ENCODE measurements at regions not wholly inside any gene's neighbourhood (a gene's known extent, or its start where the extent isn't known, plus 50 kb on each side); places are given as distances from the start of the nearest gene placed in this dataset.

GRCh38 chr6:16849988-16850680, 88.9 kb upstream of the ATXN1 start:
- Histone ChIP-seq H3K27ac (ENCODE audit: low read length) (no peak overlapping the region), H3K36me3 (ENCODE audit: control insufficient read depth in 1 of 2, insufficient read depth in 2 of 2, low read length in 2 of 2) (no peaks in the 10 kb centered on the region), H3K27me3 (ENCODE audit: low read depth, low read length) (no peaks in the 10 kb centered on the region), H3K4me3 (ENCODE audit: low read depth in 1 of 2, low read length in 2 of 2) (no peak overlapping the region), H3K4me1 (ENCODE audit: control insufficient read depth in 1 of 2, insufficient read depth in 2 of 2, low read length in 2 of 2) (no peaks in the 10 kb centered on the region), H3K9me3 (ENCODE audit: control insufficient read depth in 1 of 2, low read length in 2 of 2) (no peaks in the 10 kb centered on the region)

GRCh38 chr6:16849280-16849987, 88.2 kb upstream of the ATXN1 start:
- no peak overlapping the region for H3K27ac ChIP-seq (ENCODE audit: low read length)
- H3K36me3 ChIP-seq (ENCODE audit: control insufficient read depth in 1 of 2, insufficient read depth in 2 of 2, low read length in 2 of 2), result no peaks in the 10 kb centered on the region
- H3K4me1 ChIP-seq (ENCODE audit: control insufficient read depth in 1 of 2, insufficient read depth in 2 of 2, low read length in 2 of 2), result no peaks in the 10 kb centered on the region
- no peak overlapping the region for H3K4me3 ChIP-seq (ENCODE audit: low read depth in 1 of 2, low read length in 2 of 2)
- no peaks in the 10 kb centered on the region for H3K27me3 ChIP-seq (ENCODE audit: low read depth, low read length)
- no peaks in the 10 kb centered on the region for H3K9me3 ChIP-seq (ENCODE audit: control insufficient read depth in 1 of 2, low read length in 2 of 2)

DNA sequence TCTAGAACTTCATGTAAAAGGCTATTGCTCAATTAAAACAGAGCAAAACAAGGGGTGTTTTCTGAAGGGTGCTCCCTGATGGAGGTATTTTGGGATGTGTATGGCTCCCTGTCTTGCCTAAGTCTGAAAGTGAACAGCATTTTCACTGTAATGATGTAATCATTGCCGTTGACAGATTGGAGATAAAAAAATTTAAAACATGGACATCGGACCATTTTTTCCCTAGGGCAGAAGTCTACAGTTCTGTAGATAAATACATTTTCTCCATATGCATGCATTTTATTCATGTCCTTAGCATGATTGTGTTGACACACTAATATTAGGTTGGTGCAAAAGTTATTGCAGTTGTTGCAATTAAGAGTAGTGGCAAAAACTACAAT, 85.1 kb upstream of the ATXN1 start:
- H3K36me3 ChIP-seq (ENCODE audit: control insufficient read depth in 1 of 2, insufficient read depth in 2 of 2, low read length in 2 of 2), result no peaks in the 10 kb centered on the region
- H3K27me3 ChIP-seq (ENCODE audit: low read depth, low read length), result no peaks in the 10 kb centered on the region
- no peak overlapping the region for H3K4me3 ChIP-seq (ENCODE audit: low read depth in 1 of 2, low read length in 2 of 2)
- H3K9me3 ChIP-seq (ENCODE audit: control insufficient read depth in 1 of 2, low read length in 2 of 2), result no peaks in the 10 kb centered on the region
- H3K4me1 ChIP-seq (ENCODE audit: control insufficient read depth in 1 of 2, insufficient read depth in 2 of 2, low read length in 2 of 2), result no peaks in the 10 kb centered on the region
- H3K27ac ChIP-seq (ENCODE audit: low read length), result no peak overlapping the region

GRCh38 chr6:16844183-16844582, 82.9 kb upstream of the ATXN1 start:
- H3K36me3 ChIP-seq (ENCODE audit: control insufficient read depth in 1 of 2, insufficient read depth in 2 of 2, low read length in 2 of 2), result no peaks in the 10 kb centered on the region
- no peak overlapping the region for H3K27ac ChIP-seq (ENCODE audit: low read length)
- H3K27me3 ChIP-seq (ENCODE audit: low read depth, low read length), result no peaks in the 10 kb centered on the region
- no peaks in the 10 kb centered on the region for H3K9me3 ChIP-seq (ENCODE audit: control insufficient read depth in 1 of 2, low read length in 2 of 2)
- no peak overlapping the region for H3K4me3 ChIP-seq (ENCODE audit: low read depth in 1 of 2, low read length in 2 of 2)
- H3K4me1 ChIP-seq (ENCODE audit: control insufficient read depth in 1 of 2, insufficient read depth in 2 of 2, low read length in 2 of 2), result no peaks in the 10 kb centered on the region

- Histone ChIP-seq H3K9me3 (ENCODE audit: control insufficient read depth in 1 of 2, low read length in 2 of 2) (no peaks in the 10 kb centered on the region), H3K36me3 (ENCODE audit: control insufficient read depth in 1 of 2, insufficient read depth in 2 of 2, low read length in 2 of 2) (no peaks in the 10 kb centered on the region), H3K27me3 (ENCODE audit: low read depth, low read length) (no peaks in the 10 kb centered on the region), H3K27ac (ENCODE audit: low read length) (no peak overlapping the region), H3K4me3 (ENCODE audit: low read depth in 1 of 2, low read length in 2 of 2) (no peak overlapping the region), H3K4me1 (ENCODE audit: control insufficient read depth in 1 of 2, insufficient read depth in 2 of 2, low read length in 2 of 2) (no peaks in the 10 kb centered on the region)
Measured at GRCh38 chr6:16842676-16843075, 81.4 kb upstream of the ATXN1 start.

DNA sequence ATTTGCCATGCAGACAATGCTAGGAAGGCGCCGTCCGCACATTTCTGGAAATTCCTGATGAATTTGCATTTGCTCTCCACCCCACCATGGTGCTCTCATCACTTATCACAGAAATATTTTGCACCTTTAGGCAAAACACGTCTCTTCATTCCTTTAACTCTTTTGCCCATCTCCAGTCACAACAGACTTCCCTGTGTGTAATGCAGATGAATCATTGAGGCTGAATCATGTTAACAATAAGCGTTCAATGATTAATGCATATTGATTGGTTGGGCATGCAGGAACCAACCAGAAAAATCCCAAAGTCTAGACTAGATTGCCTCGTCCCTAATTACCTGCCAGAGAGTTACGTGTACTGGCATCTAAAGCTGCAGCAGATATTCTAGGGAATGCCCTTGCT, 80.0 kb upstream of the ATXN1 start:
- Histone ChIP-seq H3K4me1 (ENCODE audit: control insufficient read depth in 1 of 2, insufficient read depth in 2 of 2, low read length in 2 of 2) (peaks cover under 1 to 3% of the 10 kb centered on the region in 2 donors), H3K36me3 (ENCODE audit: control insufficient read depth in 1 of 2, insufficient read depth in 2 of 2, low read length in 2 of 2) (no peaks in the 10 kb centered on the region), H3K27me3 (ENCODE audit: low read depth, low read length) (no peaks in the 10 kb centered on the region), H3K27ac (ENCODE audit: low read length) (no peak overlapping the region), H3K4me3 (ENCODE audit: low read depth in 1 of 2, low read length in 2 of 2) (no peak overlapping the region), H3K9me3 (ENCODE audit: control insufficient read depth in 1 of 2, low read length in 2 of 2) (no peaks in the 10 kb centered on the region)

DNA sequence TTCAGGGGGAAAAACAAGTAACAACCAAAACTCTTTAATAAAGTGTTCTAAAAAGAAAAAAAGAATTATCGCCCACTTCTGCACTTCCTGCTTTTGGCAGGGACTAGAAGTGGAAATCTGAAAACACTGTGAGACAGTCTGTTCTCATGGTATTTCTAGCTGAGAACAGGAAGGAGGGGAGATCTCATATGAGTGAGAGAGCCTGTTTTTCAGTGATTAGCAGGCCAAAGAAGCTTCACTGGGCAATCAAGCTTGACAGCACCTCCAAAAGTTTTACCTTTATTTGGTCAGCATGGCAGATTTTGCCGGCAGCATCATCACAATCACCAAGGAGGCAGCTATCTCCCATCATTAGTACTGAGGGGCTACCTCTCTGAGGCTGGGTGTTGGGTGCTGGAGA, 79.5 kb upstream of the ATXN1 start:
- Histone ChIP-seq H3K27ac (ENCODE audit: low read length) (no peak overlapping the region), H3K27me3 (ENCODE audit: low read depth, low read length) (no peaks in the 10 kb centered on the region), H3K4me3 (ENCODE audit: low read depth in 1 of 2, low read length in 2 of 2) (no peak overlapping the region), H3K4me1 (ENCODE audit: control insufficient read depth in 1 of 2, insufficient read depth in 2 of 2, low read length in 2 of 2) (peaks cover 4 to 8% of the 10 kb centered on the region in 2 donors), H3K9me3 (ENCODE audit: control insufficient read depth in 1 of 2, low read length in 2 of 2) (no peaks in the 10 kb centered on the region), H3K36me3 (ENCODE audit: control insufficient read depth in 1 of 2, insufficient read depth in 2 of 2, low read length in 2 of 2) (no peaks in the 10 kb centered on the region)

GRCh38 chr6:16840291-16840690, 79.0 kb upstream of the ATXN1 start:
- Histone ChIP-seq H3K4me3 (ENCODE audit: low read depth in 1 of 2, low read length in 2 of 2) (no peak overlapping the region), H3K27me3 (ENCODE audit: low read depth, low read length) (no peaks in the 10 kb centered on the region), H3K4me1 (ENCODE audit: control insufficient read depth in 1 of 2, insufficient read depth in 2 of 2, low read length in 2 of 2) (peaks cover 4 to 9% of the 10 kb centered on the region in 2 donors), H3K36me3 (ENCODE audit: control insufficient read depth in 1 of 2, insufficient read depth in 2 of 2, low read length in 2 of 2) (no peaks in the 10 kb centered on the region), H3K9me3 (ENCODE audit: control insufficient read depth in 1 of 2, low read length in 2 of 2) (no peaks in the 10 kb centered on the region), H3K27ac (ENCODE audit: low read length) (no peak overlapping the region)

DNA sequence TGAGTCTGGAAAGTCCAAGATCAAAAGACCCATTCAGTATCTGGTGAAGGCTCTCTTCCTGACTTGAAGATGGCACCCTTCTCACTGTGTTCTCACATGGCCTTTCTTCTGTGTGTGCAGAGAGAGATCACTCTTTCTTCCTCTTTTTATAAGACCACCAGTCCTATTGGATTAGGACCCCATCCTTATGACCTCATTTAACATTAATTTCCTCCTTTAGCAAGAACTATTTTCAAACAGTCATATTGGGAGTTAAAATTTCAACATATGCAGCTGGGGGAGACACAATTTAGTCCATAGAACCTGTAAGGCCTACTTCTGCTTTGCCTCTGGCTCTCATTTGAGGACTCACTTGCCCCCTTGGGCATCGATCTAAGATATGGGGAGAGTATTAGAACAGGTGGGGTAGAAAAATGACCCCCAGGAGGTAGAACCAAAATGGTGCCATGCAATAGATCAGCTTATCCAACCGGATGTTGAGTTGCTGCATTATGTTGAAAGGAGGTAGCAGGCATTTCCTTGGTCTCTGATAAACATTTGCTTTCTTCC, 78.4 kb upstream of the ATXN1 start:
- H3K27me3 ChIP-seq (ENCODE audit: low read depth, low read length), result no peaks in the 10 kb centered on the region
- no peak overlapping the region for H3K4me3 ChIP-seq (ENCODE audit: low read depth in 1 of 2, low read length in 2 of 2)
- H3K36me3 ChIP-seq (ENCODE audit: control insufficient read depth in 1 of 2, insufficient read depth in 2 of 2, low read length in 2 of 2), result no peaks in the 10 kb centered on the region
- no peaks in the 10 kb centered on the region for H3K9me3 ChIP-seq (ENCODE audit: control insufficient read depth in 1 of 2, low read length in 2 of 2)
- H3K4me1 ChIP-seq (ENCODE audit: control insufficient read depth in 1 of 2, insufficient read depth in 2 of 2, low read length in 2 of 2), result peaks cover 4 to 9% of the 10 kb centered on the region in 2 donors
- no peak overlapping the region for H3K27ac ChIP-seq (ENCODE audit: low read length)

DNA sequence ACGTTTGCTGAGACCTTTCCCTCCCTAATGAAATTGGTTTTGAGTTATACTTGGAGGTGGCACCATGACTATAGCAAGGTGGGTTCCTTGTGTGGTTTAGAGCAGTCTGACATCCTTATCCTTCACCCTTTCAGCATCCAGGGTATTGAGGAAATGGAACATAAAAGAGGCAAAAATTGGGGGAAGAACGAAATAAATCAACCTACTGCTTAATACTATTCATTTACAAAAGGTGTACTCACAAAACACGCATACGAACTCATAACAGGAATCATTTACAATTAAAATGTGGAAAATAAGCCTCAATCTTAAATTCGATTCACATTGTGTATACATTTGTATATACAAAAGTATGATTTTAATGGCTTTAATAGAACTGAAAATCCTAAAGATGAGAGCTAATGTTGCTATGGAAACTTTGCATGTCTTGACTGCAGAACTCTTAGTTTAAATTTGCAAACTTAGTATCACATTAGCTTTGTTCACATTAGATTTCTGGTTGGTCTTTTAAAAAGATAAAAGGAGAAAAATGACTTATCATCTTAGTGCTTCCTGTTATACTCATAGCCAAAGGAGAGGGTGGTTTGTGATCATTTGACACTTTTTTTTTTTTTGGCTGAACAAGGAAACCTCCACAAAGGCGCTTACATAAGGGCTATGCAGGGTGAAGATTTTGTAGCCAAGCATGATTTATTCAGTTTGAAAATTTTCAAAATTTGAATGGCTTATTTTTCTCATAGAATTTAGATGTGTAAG, 76.1 kb upstream of the ATXN1 start:
- Histone ChIP-seq H3K4me3 (ENCODE audit: low read depth in 1 of 2, low read length in 2 of 2) (no peak overlapping the region), H3K36me3 (ENCODE audit: control insufficient read depth in 1 of 2, insufficient read depth in 2 of 2, low read length in 2 of 2) (no peaks in the 10 kb centered on the region), H3K27me3 (ENCODE audit: low read depth, low read length) (no peaks in the 10 kb centered on the region), H3K9me3 (ENCODE audit: control insufficient read depth in 1 of 2, low read length in 2 of 2) (no peaks in the 10 kb centered on the region), H3K27ac (ENCODE audit: low read length) (no peak overlapping the region), H3K4me1 (ENCODE audit: control insufficient read depth in 1 of 2, insufficient read depth in 2 of 2, low read length in 2 of 2) (peaks cover 4 to 9% of the 10 kb centered on the region in 2 donors)

Measured in muscle layer of duodenum (tissue), 2 donors.